H54 (cell line): ENCODE measurements at regions not wholly inside any gene's neighbourhood (a gene's known extent, or its start where the extent isn't known, plus 50 kb on each side); places are given as distances from the start of the nearest gene placed in this dataset.

Experiments
- DNase-seq: peaks from one replicate; pipeline ENCODE4 v3.0.0; 2011; ENCODE audit warnings: low spot score, mixed read lengths; ENCODE audit not compliant: insufficient read length
- FAIRE-seq: peaks from 3 replicates; lab custom pipeline; 2011; peaks lifted over from hg19 to GRCh38; lab: Jason Lieb, UNC
- POLR2A ChIP-seq: IDR thresholded peaks from 2 replicates; pipeline ENCODE4 v1.6.1; 2011; ENCODE audit warnings: low read depth, mild to moderate bottlenecking, low read length

GRCh38 chr2:220147161-220148038 is 520.0 kb downstream of the SLC4A3 start:
- FAIRE-seq: no peak
- TF ChIP-seq POLR2A: no peak

DNA sequence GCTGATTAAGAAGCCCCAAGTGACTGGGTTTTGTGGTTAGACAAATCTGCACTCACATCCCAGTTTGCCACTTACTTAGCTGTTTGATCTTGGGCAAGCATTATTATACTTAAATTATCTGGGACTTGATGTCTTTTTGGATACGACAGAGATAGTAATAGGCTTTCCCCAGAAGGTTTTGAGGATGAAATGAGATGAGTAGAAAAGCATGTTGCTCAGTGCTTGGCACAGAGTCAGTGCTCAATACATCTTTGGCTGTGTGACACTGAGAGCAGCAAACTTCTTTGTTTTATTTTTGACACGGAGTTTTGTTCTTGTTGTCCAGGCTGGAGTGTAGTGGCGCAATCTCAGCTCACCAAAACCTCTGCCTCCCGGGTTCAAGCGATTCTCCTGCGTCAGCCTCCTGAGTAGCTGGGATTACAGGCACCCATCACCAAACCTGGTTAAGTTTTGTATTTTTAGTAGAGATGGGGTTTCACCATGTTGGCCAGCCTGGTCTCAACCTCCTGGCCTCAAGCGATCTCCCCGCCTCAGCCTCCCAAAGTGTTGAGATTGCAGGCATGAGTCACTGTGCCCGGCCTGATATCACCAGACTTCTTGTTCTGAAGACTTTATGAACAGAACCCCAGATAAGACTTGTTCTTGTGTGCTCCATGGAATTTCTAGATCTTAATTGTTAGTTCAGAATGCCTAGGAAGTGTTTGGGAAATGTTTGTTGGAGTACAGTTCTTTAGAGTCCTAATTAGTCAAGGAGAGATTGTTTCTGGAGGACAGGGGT is 521.2 kb downstream of the SLC4A3 start:
- no peak for DNase-seq
- TF ChIP-seq POLR2A: no peak
- FAIRE-seq: no peak

More at GRCh38 chr2:220147161-220148038, 520.0 kb downstream of the SLC4A3 start:
- peak; percentile 5 for DNase-seq

GRCh38 chr2:220151341-220151740 is 523.9 kb downstream of the SLC4A3 start:
- FAIRE-seq (no peak), DNase-seq (no peak)
- TF ChIP-seq POLR2A: no peak

DNA sequence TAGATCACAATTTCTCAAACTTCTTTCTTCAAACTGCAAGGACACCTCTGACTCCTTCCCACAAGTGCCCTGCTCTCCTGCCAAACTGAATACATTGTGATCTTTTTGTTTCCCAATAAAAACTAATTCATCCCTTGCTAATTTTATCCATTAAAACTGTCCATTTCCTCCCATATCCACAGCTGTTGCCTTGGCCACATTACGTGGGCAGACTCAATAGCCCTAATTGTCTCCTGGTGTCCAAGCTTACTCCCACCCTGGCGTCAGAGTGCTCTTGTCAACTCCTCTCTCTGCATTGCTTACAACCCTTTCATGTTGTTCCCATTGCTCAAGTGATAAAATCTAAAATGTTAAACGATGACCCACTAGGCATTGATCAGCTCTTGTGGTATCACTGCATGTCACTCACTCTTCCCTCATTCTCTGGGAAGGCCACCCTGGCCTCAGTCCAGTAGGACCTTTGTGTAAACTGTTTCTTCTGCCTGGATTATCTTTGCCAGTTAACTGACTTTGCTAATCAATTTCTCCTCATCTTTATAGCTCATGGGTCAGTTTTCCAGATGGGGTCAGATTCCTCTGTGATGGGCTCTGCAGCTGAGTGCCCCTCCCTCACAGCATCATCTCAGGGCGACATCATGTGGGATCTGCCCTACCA is 525.0 kb downstream of the SLC4A3 start:
- no peak for TF ChIP-seq POLR2A
- DNase-seq: no peak
- FAIRE-seq: no peak

- no peak for FAIRE-seq
- TF ChIP-seq POLR2A: no peak
Observed at GRCh38 chr2:220153118-220153517, 525.7 kb downstream of the SLC4A3 start.

GRCh38 chr2:220154304-220154703 is 526.9 kb downstream of the SLC4A3 start:
- no peak for TF ChIP-seq POLR2A
- DNase-seq: no peak
- no peak for FAIRE-seq

More at GRCh38 chr2:220153118-220153517, 525.7 kb downstream of the SLC4A3 start:
- no peak for DNase-seq

DNA sequence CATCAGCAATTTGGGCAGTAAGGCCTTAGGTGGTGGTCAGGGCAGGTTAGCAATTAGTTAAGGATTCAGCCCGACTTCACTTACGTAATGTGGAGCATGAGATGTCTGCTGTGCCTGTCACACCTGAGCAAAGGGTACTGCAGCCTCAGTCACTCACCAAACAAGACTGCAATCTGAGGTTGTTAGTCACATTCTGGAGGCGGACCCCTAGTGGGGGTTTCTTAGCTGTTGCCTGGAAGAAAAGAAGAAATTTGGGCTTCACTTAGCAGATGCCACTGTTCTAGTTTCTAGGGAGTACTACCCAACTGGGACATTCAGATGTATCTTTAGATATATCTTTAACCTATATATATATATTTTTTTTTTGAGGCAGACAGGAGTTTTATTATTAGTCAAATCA is 529.9 kb downstream of the SLC4A3 start:
- DNase-seq (no peak), FAIRE-seq (no peak)
- no peak for TF ChIP-seq POLR2A

DNA sequence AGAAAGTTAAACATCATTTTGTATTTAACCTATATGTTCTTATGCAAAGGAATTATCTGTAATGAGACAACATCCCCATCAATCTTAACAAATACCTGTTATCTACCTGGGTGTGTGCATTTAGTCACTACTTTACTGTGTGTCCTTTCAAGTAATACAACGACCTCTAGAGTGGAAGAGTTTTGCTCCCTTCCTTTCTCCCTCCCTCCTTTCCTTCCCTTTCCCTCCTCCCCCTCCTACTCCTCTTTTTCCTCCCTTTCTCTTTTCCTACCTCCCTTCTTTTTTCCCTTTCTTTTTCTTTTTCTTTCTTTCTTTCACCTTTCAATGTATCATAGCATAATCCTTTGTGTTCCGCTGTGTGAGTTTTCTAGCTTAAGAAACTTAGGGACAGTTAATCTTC is 532.3 kb downstream of the SLC4A3 start:
- no peak for TF ChIP-seq POLR2A
- FAIRE-seq: no peak
- no peak for DNase-seq

DNA sequence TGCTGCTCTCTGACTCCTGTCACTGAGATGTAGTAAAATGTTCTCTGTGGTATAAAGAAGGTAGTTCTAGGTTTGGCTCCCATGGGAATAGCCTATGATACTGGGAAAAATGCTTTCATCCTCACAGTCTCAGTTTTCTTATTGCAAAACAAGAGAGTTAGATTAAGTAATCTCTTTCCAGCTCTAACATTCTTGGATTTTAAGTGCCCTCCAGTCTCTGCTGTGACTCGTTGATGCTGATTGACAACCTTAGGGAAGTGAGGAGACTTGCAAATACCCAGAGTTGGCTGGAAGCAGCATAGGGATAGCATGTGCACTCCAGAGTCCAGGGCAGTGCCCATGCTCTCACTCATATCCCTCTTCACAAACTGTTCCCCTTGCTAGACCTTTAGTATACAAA is 534.9 kb downstream of the SLC4A3 start:
- no peak for TF ChIP-seq POLR2A
- no peak for FAIRE-seq
- DNase-seq: no peak

DNA sequence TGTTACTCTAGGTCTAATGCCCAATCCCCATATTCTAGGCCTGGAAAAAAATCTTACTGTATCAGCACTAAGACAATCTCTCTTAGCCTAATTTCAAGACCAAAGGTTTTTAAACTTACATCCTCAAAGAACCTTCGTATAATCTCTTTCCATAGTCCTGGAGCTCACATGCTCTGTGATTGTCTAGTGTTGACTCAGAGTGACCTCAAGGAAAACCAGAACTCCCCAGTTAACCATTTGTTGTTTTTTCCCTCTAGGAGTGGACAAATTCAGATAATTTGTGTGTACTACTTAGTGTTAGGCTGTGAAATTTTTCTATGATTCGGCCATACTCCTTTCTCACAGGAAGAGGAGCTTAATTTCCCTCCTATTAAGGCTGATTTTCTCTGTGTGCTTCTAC is 536.1 kb downstream of the SLC4A3 start:
- no peak for DNase-seq
- no peak for TF ChIP-seq POLR2A
- FAIRE-seq: peak; percentile 57

GRCh38 chr2:220165401-220165800 is 538.0 kb downstream of the SLC4A3 start:
- DNase-seq (no peak), FAIRE-seq (no peak)
- TF ChIP-seq POLR2A: no peak

DNA sequence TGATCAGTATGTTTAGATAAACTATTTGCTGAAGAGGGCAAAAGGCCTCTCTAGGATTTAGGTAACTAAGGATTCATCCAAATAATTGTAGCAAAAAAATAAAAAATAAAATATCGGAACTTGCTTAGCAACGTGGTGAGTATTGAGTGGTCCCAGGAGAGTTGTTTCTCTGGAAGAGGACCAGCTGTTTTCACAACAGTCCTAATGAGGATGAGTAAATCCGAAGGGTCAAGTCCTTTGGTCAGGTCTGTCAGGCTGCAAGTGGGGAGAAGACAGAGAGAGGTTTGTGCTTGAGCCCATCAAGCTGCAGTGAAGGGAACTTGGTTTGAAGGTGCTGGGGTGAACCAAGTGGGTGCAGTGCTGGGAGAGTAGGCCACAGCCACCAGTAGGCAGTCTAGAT is 539.2 kb downstream of the SLC4A3 start:
- DNase-seq: no peak

DNA sequence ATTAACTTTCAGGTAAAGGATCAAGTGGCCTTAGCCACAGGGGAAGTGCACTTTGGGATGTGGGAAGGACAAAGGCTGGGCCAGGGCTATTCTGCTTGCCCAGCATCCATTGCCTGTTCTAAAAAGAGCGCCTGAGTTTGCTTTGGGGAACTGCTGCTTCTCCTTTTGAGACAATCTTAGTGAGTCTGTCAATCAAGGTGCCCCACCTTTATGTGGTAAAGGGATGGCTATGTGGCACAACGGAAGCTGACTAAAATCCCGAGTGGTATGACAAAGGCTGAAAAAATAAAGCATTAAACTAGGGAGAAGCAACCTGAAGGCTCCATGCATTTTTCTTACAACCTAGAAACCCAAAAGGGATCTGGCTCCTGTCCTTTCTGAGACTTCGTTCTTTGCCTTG is 540.5 kb downstream of the SLC4A3 start:
- no peak for FAIRE-seq
- TF ChIP-seq POLR2A: no peak
- DNase-seq: no peak

More for the DNA sequence above, 539.2 kb downstream of the SLC4A3 start:
- no peak for FAIRE-seq
- TF ChIP-seq POLR2A: no peak
